KG1 (cell line): ENCODE measurements at regions not wholly inside any gene's neighbourhood (a gene's known extent, or its start where the extent isn't known, plus 50 kb on each side); places are given as distances from the start of the nearest gene placed in this dataset.

Experiments
- DNase-seq: peaks from one replicate; lab custom pipeline; 2025; lab: John Stamatoyannopoulos, UW

- DNase-seq, result no peak
Observed at GRCh38 chrX:7220121-7220520, 72.2 kb upstream of the PUDP start.

DNA sequence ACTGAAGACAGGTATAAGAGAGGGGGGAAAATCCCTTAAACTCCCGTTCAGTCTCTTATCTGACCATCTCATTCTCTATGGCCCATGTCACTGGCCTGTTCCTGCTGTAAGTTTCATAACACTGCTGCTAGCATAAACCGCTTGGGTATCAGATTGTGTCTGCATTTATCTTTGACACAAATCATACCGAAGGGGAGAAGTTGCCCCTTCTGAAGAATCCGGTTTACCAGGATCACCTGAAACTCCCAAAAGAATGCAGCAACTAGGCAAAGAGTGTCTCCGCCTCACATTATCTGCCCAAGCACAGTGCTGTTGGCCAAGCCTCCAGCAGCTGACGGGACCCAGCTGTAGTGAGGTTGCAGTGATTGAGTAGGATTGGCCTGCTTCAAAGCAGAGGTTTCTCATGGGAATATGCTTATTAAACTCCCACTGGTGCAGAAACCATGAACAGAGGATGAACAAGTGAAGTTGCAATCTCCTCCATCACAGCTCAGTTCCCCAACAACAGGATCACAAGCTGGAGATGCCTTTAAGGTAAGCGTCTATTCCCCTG lies 71.3 kb upstream of the PUDP start:
- DNase-seq, result no peak

DNA sequence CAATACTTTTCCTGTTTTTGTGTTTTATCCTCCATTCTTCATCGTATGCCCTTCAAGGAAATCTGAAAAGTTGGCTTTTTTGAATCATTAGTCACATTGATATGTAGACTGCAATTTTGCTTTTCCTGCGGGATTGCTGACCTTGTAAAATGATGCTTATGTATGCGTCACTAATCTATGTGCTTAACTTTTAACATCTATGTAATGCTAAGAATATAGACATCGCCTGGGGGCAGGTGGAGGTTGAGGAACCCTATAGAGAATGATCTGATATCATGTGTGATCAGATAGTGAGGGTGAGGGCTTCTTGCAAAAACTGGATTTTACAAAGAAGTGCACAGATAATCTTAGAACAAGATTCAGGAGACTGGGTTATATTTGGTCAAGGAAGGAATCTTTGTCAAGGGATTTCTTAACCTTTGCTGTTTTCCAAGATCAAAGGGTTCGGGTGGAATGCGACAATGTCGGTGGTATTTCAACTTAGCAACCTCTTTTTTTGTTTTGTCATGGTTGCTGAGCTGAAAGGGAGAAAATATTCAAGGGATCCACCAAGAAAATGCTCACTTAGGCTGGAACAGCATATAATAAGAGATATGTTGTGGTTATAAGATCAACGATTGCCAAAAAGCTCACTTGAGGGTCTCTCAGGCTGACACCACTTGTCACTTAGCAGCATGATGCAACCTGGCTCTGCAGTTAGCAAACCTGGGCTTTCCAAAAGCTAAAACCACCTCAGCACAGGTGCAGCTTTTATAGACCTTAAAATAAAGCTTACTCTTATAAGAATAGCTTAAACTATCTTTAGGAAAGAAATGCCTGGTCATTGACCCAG lies 70.6 kb upstream of the PUDP start:
- no peak for DNase-seq

- DNase-seq, result no peak
Observed at GRCh38 chrX:7216981-7217587, 69.1 kb upstream of the PUDP start.

DNA sequence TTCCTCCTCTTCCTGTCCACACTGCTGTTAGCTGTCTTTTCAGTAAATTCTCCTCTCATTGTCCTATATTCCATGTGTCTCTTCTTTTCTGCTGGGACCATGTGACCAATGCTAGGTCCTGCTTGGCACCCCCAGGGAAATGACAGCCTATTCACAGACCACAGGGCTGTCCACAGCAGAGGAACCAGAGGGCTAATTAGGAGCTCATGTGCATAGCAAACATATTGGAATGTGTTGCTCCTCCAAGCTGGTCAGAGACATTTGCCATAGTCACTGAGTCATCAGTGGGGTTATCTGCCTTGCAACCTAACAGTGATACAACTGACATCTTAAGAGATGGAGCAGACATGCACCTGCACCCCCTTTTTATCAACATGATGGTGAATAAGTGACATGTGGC lies 67.9 kb upstream of the PUDP start:
- no peak for DNase-seq

DNA sequence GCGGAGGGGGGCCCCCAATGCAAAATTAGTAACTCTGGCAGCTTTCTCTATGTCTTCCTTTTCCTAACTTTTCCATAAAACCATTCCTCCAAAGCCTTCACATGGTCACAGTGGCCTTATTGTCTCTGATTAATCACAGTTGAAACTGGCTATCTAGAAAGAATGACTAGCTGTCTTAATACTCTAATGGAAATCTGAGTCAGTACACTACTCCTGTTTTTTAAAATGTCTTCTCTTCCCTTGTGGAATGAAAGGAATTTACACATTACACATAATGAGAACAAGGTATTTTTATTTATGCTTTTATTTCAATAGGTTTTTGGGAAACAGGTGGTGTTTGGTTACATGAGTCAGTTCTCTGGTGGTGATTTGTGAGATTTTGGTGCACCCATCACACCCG lies 66.3 kb upstream of the PUDP start:
- DNase-seq, result no peak

DNA sequence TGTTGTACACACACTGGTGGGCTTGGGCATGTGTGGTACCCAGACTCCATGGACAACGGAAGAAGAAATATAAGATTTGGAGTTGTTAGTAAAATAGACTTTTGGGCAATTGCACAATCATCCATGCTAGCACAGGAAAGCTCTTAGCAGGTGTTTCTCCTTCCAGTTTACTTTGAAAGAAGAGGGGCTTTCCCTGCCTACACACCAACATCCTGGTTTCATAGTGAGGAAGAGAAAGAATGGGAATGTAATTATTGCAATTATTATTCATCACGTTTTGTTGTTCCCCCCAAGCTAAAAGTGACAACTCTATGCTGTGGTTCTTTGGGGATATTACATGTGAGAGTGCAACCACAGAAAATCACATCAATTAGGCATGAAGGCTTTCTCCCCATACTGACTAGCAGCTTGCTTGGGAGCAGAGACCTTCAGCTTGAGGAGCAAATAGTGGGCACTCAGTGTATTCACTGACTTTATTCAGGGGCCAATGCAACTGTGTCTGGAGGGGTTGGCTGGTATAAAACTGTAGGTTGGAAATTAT lies 57.2 kb upstream of the PUDP start:
- no peak for DNase-seq

- no peak for DNase-seq
Observed at GRCh38 chrX:7204619-7205018, 56.7 kb upstream of the PUDP start.

- DNase-seq, result no peak
Observed at GRCh38 chrX:7202206-7202605, 54.3 kb upstream of the PUDP start.

DNA sequence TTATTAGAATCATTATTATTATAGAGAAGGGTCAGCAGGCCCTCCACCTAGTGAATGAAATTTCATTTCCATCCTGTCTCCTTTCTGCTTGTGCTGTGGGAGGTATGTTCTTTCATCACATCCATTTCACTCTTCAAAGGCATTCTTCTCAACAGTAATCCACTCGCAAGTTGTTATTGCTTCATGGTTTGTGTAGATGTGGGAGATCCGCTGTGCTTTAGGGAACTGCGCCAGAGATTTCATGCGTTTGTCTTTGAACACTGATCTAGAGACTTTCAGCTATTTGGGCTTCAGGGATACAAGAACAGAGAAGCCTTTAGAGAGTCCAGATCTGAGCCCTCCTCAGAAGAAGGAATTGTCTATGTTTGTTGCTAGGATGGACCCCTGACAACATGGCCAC lies 53.5 kb upstream of the PUDP start:
- no peak for DNase-seq

- no peak for DNase-seq
Observed at GRCh38 chrX:7198499-7198898, 50.5 kb upstream of the PUDP start.
